Neural cell (in vitro differentiated cells): ENCODE measurements at regions not wholly inside any gene's neighbourhood (a gene's known extent, or its start where the extent isn't known, plus 50 kb on each side); places are given as distances from the start of the nearest gene placed in this dataset.

Experiments used
- H2AFZ ChIP-seq: fragments of 200-600, 300-800 bp; sonication (generic), shearing (Covaris generic); 2 replicates; pipeline ENCODE4 v1.6.0; 2014; ENCODE audit warnings: low read depth, mild to moderate bottlenecking, antibody characterized with exemption, low read length, moderate library complexity
- H3F3A ChIP-seq: fragments of 200-600 bp; shearing (Covaris generic); 2 replicates; pipeline ENCODE4 v1.6.1; 2016; ENCODE audit warnings: mild to moderate bottlenecking, moderate library complexity, mixed read lengths, antibody characterized with exemption, low read length; ENCODE audit not compliant: insufficient read depth, poor library complexity, severe bottlenecking
- H3K27ac ChIP-seq: fragments of 200-600, 300-800 bp; sonication (generic), shearing (Covaris generic); 2 replicates; pipeline ENCODE4 v1.5.1; 2014; ENCODE audit warnings: mild to moderate bottlenecking, low read length, moderate library complexity
- H3K27me3 ChIP-seq: fragments of 300-800, 200-600 bp; sonication (generic), shearing (Covaris generic); 2 replicates; pipeline ENCODE4 v1.6.0; 2014; ENCODE audit warnings: mild to moderate bottlenecking, low read depth, low read length, moderate library complexity; ENCODE audit not compliant: insufficient read depth
- H3K36me3 ChIP-seq: fragments of 300-800, 200-600 bp; sonication (generic), shearing (Covaris generic); 2 replicates; pipeline ENCODE4 v1.5.1; 2014; ENCODE audit warnings: mild to moderate bottlenecking, antibody characterized with exemption, low read length, moderate library complexity; ENCODE audit not compliant: insufficient read depth
- H3K4me2 ChIP-seq: fragments of 300-800, 200-600 bp; sonication (generic), shearing (Covaris generic); 2 replicates; pipeline ENCODE4 v1.6.0; 2014; ENCODE audit warnings: mild to moderate bottlenecking, low read length
- H3K4me3 ChIP-seq: fragments of 300-800, 200-600 bp; sonication (generic), shearing (Covaris generic); 2 replicates; pipeline ENCODE4 v1.5.1; 2014; ENCODE audit warnings: mild to moderate bottlenecking, low read length, moderate library complexity
- H3K79me2 ChIP-seq: fragments of 200-600 bp; shearing (Covaris generic); replicated peaks from 2 replicates; pipeline ENCODE4 v1.6.0; 2014; ENCODE audit warnings: mild to moderate bottlenecking, low read length, moderate library complexity; ENCODE audit not compliant: insufficient read depth
- H3K9ac ChIP-seq: fragments of 300-800, 200-600 bp; sonication (generic), shearing (Covaris generic); 2 replicates; pipeline ENCODE4 v1.6.1; 2016; ENCODE audit warnings: mild to moderate bottlenecking, low read length, mixed read lengths
- H3K9me2 ChIP-seq: fragments of 200-600 bp; shearing (Covaris generic); 2 replicates; pipeline ENCODE4 v1.6.1; 2016; ENCODE audit warnings: mild to moderate bottlenecking, low read length, mixed read lengths; ENCODE audit not compliant: insufficient read depth
- H3K9me3 ChIP-seq: fragments of 200-600, 300-800 bp; sonication (generic), shearing (Covaris generic); 2 replicates; pipeline ENCODE4 v1.6.1; 2016; ENCODE audit warnings: mild to moderate bottlenecking, mixed run types, low read length, moderate library complexity, mixed read lengths
- H4K20me1 ChIP-seq: fragments of 200-600 bp; shearing (Covaris generic); 2 replicates; pipeline ENCODE4 v1.6.1; 2016; ENCODE audit warnings: mild to moderate bottlenecking, mixed run types; ENCODE audit not compliant: insufficient read depth
- EP300 ChIP-seq: fragments of 450-650 bp; conservative IDR thresholded peaks from 2 replicates; pipeline ENCODE4 v1.6.1; 2014; ENCODE audit warnings: antibody characterized with exemption, mild to moderate bottlenecking, moderate library complexity; ENCODE audit not compliant: poor library complexity, severe bottlenecking
- EZH2 ChIP-seq: fragments of 200-600, 300-800 bp; shearing (Covaris generic), sonication (generic); IDR thresholded peaks from 2 replicates; pipeline ENCODE4 v1.6.1; 2014; ENCODE audit warnings: antibody characterized with exemption, low read length, borderline replicate concordance, mild to moderate bottlenecking; ENCODE audit not compliant: insufficient read depth, poor library complexity, severe bottlenecking
- MXI1 ChIP-seq: fragments of 450-650 bp; conservative IDR thresholded peaks from 2 replicates; pipeline ENCODE4 v1.6.1; 2014; ENCODE audit warnings: antibody characterized with exemption, mild to moderate bottlenecking; ENCODE audit not compliant: poor library complexity, severe bottlenecking
- POLR2AphosphoS5 ChIP-seq: IDR thresholded peaks from 2 replicates; pipeline ENCODE4 v1.6.1; 2012
- RAD21 ChIP-seq: fragments of 450-650 bp; conservative IDR thresholded peaks from 2 replicates; pipeline ENCODE4 v1.6.1; 2014; ENCODE audit warnings: antibody characterized with exemption, mild to moderate bottlenecking, moderate library complexity
- SMC3 ChIP-seq: fragments of 450-650 bp; conservative IDR thresholded peaks from 2 replicates; pipeline ENCODE4 v1.6.1; 2014; ENCODE audit warnings: antibody characterized with exemption, mild to moderate bottlenecking, moderate library complexity; ENCODE audit not compliant: poor library complexity
- TAF1 ChIP-seq: IDR thresholded peaks from 2 replicates; pipeline ENCODE4 v1.6.1; 2012; ENCODE audit warnings: low read depth
- TF ChIP-seq, protein P1 (sequence below): fragments of 450-650 bp; IDR thresholded peaks from 2 replicates; pipeline ENCODE4 v1.5.1; 2014; ENCODE audit warnings: antibody characterized with exemption, mild to moderate bottlenecking, moderate library complexity; ENCODE audit not compliant: poor library complexity, severe bottlenecking
- TF ChIP-seq, protein P2 (sequence below): IDR thresholded peaks from 2 replicates; pipeline ENCODE4 v1.6.1; 2012; ENCODE audit warnings: borderline replicate concordance

DNA sequence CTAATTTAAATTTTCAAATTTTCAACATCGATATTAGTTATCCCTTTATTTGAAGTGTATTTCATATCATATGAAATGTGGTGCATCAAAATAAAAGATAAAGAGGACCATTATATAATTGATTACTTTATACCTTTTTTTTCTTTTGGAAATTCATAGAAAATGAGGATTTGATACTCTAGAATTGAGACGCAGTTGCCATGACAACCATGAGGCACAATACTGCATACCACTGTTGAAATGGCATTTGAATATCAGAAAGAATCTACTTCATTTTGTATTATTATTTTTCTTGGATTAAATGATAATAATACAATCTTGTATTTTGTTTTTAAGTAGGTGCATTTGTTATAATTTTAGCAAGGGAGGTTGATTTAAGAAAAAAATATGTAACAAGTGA is 323.1 kb downstream of the PCDH18 start:
- no peaks in the 10 kb centered on the region for H3K36me3 ChIP-seq
- no peaks in the 10 kb centered on the region for H3K9me3 ChIP-seq
- no peaks in the 10 kb centered on the region for H3K79me2 ChIP-seq
- TF ChIP-seq SMC3 = no peak
- no peak overlapping the region for H3K4me3 ChIP-seq
- H3K9ac ChIP-seq = no peak overlapping the region
- H3F3A ChIP-seq = no peaks in the 10 kb centered on the region
- H3K27me3 ChIP-seq = no peaks in the 10 kb centered on the region
- no peaks in the 10 kb centered on the region for H3K9me2 ChIP-seq
- no peaks in the 10 kb centered on the region for H4K20me1 ChIP-seq
- H3K4me2 ChIP-seq = no peak overlapping the region
- H2AFZ ChIP-seq = no peak overlapping the region
- no peak overlapping the region for H3K27ac ChIP-seq

DNA sequence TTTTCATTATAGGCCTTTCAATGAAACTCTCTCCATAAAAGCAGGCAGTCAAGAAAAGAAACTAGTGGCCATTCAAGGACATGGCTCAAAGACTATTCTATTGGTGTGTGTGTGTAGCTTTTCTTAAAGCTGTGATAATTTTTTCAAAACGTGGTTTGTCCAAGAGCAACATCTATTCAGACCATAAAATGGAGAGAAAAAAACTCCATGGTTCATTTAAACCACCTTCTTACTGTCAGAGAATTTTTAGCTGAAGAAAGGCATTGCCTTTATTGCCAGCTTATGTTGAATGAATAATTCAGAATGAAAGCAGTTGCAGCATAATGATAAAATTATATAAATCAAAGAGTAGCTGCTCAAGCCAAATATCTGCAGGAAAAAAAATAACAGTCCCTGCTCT is 325.5 kb downstream of the PCDH18 start:
- H3K27me3 ChIP-seq = peaks cover 9% of the 10 kb centered on the region
- TF ChIP-seq, protein P1, sequence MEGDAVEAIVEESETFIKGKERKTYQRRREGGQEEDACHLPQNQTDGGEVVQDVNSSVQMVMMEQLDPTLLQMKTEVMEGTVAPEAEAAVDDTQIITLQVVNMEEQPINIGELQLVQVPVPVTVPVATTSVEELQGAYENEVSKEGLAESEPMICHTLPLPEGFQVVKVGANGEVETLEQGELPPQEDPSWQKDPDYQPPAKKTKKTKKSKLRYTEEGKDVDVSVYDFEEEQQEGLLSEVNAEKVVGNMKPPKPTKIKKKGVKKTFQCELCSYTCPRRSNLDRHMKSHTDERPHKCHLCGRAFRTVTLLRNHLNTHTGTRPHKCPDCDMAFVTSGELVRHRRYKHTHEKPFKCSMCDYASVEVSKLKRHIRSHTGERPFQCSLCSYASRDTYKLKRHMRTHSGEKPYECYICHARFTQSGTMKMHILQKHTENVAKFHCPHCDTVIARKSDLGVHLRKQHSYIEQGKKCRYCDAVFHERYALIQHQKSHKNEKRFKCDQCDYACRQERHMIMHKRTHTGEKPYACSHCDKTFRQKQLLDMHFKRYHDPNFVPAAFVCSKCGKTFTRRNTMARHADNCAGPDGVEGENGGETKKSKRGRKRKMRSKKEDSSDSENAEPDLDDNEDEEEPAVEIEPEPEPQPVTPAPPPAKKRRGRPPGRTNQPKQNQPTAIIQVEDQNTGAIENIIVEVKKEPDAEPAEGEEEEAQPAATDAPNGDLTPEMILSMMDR = peak; percentile 14
- no peak for TF ChIP-seq TAF1
- no peaks in the 10 kb centered on the region for H3K36me3 ChIP-seq
- no peak overlapping the region for H3K9ac ChIP-seq
- no peaks in the 10 kb centered on the region for H4K20me1 ChIP-seq
- no peak overlapping the region for H3K4me2 ChIP-seq
- H3K9me3 ChIP-seq = no peaks in the 10 kb centered on the region
- H3K79me2 ChIP-seq = no peaks in the 10 kb centered on the region
- H3K27ac ChIP-seq = no peak overlapping the region
- H2AFZ ChIP-seq = no peak overlapping the region
- H3K4me3 ChIP-seq = no peak overlapping the region
- H3K9me2 ChIP-seq = no peaks in the 10 kb centered on the region
- H3F3A ChIP-seq = no peaks in the 10 kb centered on the region

DNA sequence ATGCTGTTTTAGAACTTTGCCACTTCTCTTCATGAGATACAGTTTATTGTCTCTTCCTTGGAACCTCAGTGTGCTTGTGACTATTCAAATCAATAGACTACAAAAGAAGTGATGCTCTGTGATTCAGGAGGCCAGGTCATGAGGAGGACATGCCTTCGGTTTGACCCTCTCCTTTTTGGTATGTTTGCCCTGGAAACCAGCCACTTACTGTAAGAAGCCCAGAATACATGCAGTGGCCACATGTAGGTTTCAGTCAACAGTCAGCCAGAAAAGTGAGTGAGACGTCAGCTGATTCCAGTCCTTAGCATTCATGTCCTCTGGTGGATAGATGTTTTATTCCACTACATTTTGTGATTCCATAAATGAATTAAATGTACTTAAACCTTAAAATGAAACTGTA is 328.7 kb downstream of the PCDH18 start:
- no peak overlapping the region for H3K4me3 ChIP-seq
- H3K9me3 ChIP-seq = peaks cover 7% of the 10 kb centered on the region

More for the DNA sequence above, 328.7 kb downstream of the PCDH18 start:
- no peaks in the 10 kb centered on the region for H3K9me2 ChIP-seq
- no peaks in the 10 kb centered on the region for H4K20me1 ChIP-seq
- no peak overlapping the region for H3K9ac ChIP-seq
- no peak overlapping the region for H3K4me2 ChIP-seq
- H2AFZ ChIP-seq = no peak overlapping the region
- no peaks in the 10 kb centered on the region for H3F3A ChIP-seq
- no peaks in the 10 kb centered on the region for H3K36me3 ChIP-seq
- H3K27ac ChIP-seq = no peak overlapping the region
- TF ChIP-seq POLR2AphosphoS5 (no peak), EP300 (no peak), MXI1 (no peak), RAD21 (no peak), TAF1 (no peak), EZH2 (no peak), SMC3 (no peak)
- TF ChIP-seq, protein P1 = no peak
- TF ChIP-seq, protein P2, sequence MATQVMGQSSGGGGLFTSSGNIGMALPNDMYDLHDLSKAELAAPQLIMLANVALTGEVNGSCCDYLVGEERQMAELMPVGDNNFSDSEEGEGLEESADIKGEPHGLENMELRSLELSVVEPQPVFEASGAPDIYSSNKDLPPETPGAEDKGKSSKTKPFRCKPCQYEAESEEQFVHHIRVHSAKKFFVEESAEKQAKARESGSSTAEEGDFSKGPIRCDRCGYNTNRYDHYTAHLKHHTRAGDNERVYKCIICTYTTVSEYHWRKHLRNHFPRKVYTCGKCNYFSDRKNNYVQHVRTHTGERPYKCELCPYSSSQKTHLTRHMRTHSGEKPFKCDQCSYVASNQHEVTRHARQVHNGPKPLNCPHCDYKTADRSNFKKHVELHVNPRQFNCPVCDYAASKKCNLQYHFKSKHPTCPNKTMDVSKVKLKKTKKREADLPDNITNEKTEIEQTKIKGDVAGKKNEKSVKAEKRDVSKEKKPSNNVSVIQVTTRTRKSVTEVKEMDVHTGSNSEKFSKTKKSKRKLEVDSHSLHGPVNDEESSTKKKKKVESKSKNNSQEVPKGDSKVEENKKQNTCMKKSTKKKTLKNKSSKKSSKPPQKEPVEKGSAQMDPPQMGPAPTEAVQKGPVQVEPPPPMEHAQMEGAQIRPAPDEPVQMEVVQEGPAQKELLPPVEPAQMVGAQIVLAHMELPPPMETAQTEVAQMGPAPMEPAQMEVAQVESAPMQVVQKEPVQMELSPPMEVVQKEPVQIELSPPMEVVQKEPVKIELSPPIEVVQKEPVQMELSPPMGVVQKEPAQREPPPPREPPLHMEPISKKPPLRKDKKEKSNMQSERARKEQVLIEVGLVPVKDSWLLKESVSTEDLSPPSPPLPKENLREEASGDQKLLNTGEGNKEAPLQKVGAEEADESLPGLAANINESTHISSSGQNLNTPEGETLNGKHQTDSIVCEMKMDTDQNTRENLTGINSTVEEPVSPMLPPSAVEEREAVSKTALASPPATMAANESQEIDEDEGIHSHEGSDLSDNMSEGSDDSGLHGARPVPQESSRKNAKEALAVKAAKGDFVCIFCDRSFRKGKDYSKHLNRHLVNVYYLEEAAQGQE = no peak
- no peaks in the 10 kb centered on the region for H3K79me2 ChIP-seq
- H3K27me3 ChIP-seq = peaks cover 17% of the 10 kb centered on the region
